H1 (cell line): ENCODE measurements at regions not wholly inside any gene's neighbourhood (a gene's known extent, or its start where the extent isn't known, plus 50 kb on each side); places are given as distances from the start of the nearest gene placed in this dataset.

Experiments
- CTCF ChIA-PET: fragments of 300-600 bp; sonication (Branson Sonifier 250); formaldehyde crosslinking; loops from one replicate; lab custom pipeline; 2021; ENCODE audit not compliant: partially characterized antibody; lab: Charles Lee
- POLR2A ChIA-PET: fragments of 300-600 bp; sonication (Branson Sonifier 250); formaldehyde crosslinking; loops from one replicate; lab custom pipeline; 2021; ENCODE audit warnings: inconsistent platforms; ENCODE audit not compliant: partially characterized antibody; lab: Charles Lee
- DNase-seq, 2 experiments: peaks; one replicate each; pipeline versions ENCODE4 v3.0.0 to v3.0.0-alpha.2; 2010 to 2022; ENCODE audit warnings: low spot score in 2 of 2, low read depth in 1 of 2, mixed read lengths in 1 of 2
- FAIRE-seq: peaks from 2 replicates; lab custom pipeline; 2011; peaks lifted over from hg19 to GRCh38; lab: Jason Lieb, UNC
- H2AFZ ChIP-seq: 2 replicates; pipeline ENCODE4 v1.8.1; 2012; ENCODE audit warnings: low read length, inconsistent platforms
- H2AK5ac ChIP-seq: 2 replicates; pipeline ENCODE4 v1.6.1; 2013; ENCODE audit warnings: low read depth, low read length
- H2BK120ac ChIP-seq: replicated peaks from 2 replicates; pipeline ENCODE3; 2013; ENCODE audit warnings: low read depth, low read length, inconsistent platforms
- H2BK12ac ChIP-seq: 2 replicates; pipeline ENCODE4 v1.6.1; 2013; ENCODE audit warnings: low read depth, low read length
- H2BK15ac ChIP-seq: 2 replicates; pipeline ENCODE4 v1.6.1; 2013; ENCODE audit warnings: low read length
- H2BK20ac ChIP-seq: 2 replicates; pipeline ENCODE4 v1.6.1; 2013; ENCODE audit warnings: low read length
- H2BK5ac ChIP-seq: 2 replicates; pipeline ENCODE4 v1.6.1; 2013; ENCODE audit warnings: low read depth, low read length
- H3K14ac ChIP-seq: 2 replicates; pipeline ENCODE4 v1.6.1; 2013; ENCODE audit warnings: inconsistent platforms; ENCODE audit not compliant: insufficient read length
- H3K18ac ChIP-seq: 2 replicates; pipeline ENCODE4 v1.6.1; 2013; ENCODE audit warnings: low read length; ENCODE audit errors: extremely low read depth
- H3K23ac ChIP-seq: 2 replicates; pipeline ENCODE4 v1.6.1; 2013; ENCODE audit warnings: inconsistent platforms; ENCODE audit not compliant: insufficient read length
- H3K23me2 ChIP-seq: 2 replicates; pipeline ENCODE4 v1.6.1; 2013; ENCODE audit warnings: low read depth, low read length
- H3K27ac ChIP-seq: 2 replicates; pipeline ENCODE4 v1.6.1; 2011; ENCODE audit warnings: low read depth, low read length, inconsistent platforms
- H3K27me3 ChIP-seq, 4 experiments: replicated peaks in 1 of 4; 1 replicate in 1 of 4; 2 replicates in 3 of 4; pipeline versions ENCODE4 v1.6.1 to v1.8.1; 2011 to 2013; ENCODE audit warnings: low read length in 3 of 4, mild to moderate bottlenecking in 3 of 4, inconsistent platforms in 2 of 4, mixed read lengths in 2 of 4, moderate library complexity in 1 of 4; ENCODE audit not compliant: control insufficient read depth in 3 of 4, insufficient read depth in 3 of 4; ENCODE audit errors: extremely low read depth in 1 of 4
- H3K36me3 ChIP-seq, 4 experiments: 2 replicates each; pipeline versions ENCODE4 v1.6.1 to v1.8.1; 2011 to 2013; ENCODE audit warnings: mild to moderate bottlenecking in 4 of 4, low read length in 3 of 4, moderate library complexity in 2 of 4, control low read depth in 1 of 4, inconsistent platforms in 1 of 4; ENCODE audit not compliant: insufficient read depth in 4 of 4, control insufficient read depth in 2 of 4
- H3K4ac ChIP-seq: replicated peaks from 2 replicates; pipeline ENCODE3; 2013; ENCODE audit warnings: low read length, low read depth, mixed read lengths, inconsistent platforms; ENCODE audit not compliant: insufficient read length
- H3K4me1 ChIP-seq, 4 experiments: replicated peaks in 1 of 4; 1 replicate in 1 of 4; 2 replicates in 3 of 4; pipeline versions ENCODE4 v1.6.1 to v1.8.1; 2011 to 2013; ENCODE audit warnings: low read length in 3 of 4, inconsistent platforms in 2 of 4, mixed read lengths in 1 of 4; ENCODE audit not compliant: insufficient read depth in 4 of 4, control insufficient read depth in 3 of 4
- H3K4me2 ChIP-seq, 2 experiments: 2 replicates each; pipeline versions ENCODE4 v1.6.1 to v1.8.1; 2011 to 2013; ENCODE audit warnings: low read depth in 2 of 2, low read length in 2 of 2, control low read depth in 1 of 2, inconsistent platforms in 1 of 2, mild to moderate bottlenecking in 1 of 2; ENCODE audit not compliant: insufficient read depth in 1 of 2
- H3K4me3 ChIP-seq, 4 experiments: fragments of 200-600, 300-600 bp in 1 of 4; sonication (generic), shearing (Covaris generic), sonication (Bioruptor Twin) in 1 of 4; 2 replicates each; pipeline versions ENCODE4 v1.5.1 to v1.8.1; 2011 to 2016; ENCODE audit warnings: low read length in 4 of 4, low read depth in 3 of 4, control low read depth in 2 of 4, inconsistent platforms in 2 of 4, mild to moderate bottlenecking in 2 of 4, mixed read lengths in 1 of 4, moderate library complexity in 1 of 4; ENCODE audit not compliant: insufficient read depth in 2 of 4; ENCODE audit errors: extremely low read depth in 1 of 4
- H3K56ac ChIP-seq: replicated peaks from 2 replicates; pipeline ENCODE3; 2013; ENCODE audit warnings: low read depth, mild to moderate bottlenecking, mixed read lengths, low read length, inconsistent platforms; ENCODE audit not compliant: insufficient read length
- H3K79me1 ChIP-seq: 2 replicates; pipeline ENCODE4 v1.6.1; 2013; ENCODE audit warnings: low read depth, low read length, control low read depth
- H3K79me2 ChIP-seq, 2 experiments: 2 replicates each; pipeline versions ENCODE4 v1.6.1 to v1.8.1; 2012 to 2013; ENCODE audit warnings: low read length in 2 of 2, mild to moderate bottlenecking in 2 of 2, inconsistent platforms in 1 of 2; ENCODE audit not compliant: insufficient read depth in 2 of 2, control insufficient read depth in 1 of 2
- H3K9ac ChIP-seq, 4 experiments: replicated peaks in 1 of 4; 1 replicate in 1 of 4; 2 replicates in 3 of 4; pipeline versions ENCODE4 v1.6.1 to v1.8.1; 2011 to 2013; ENCODE audit warnings: low read depth in 3 of 4, low read length in 3 of 4, control low read depth in 2 of 4, mild to moderate bottlenecking in 2 of 4, moderate library complexity in 2 of 4, inconsistent platforms in 1 of 4; ENCODE audit errors: extremely low read depth in 1 of 4
- H3K9me3 ChIP-seq, 2 experiments: 2 replicates each; pipeline versions ENCODE4 v1.6.1 to v1.8.1; 2012 to 2013; ENCODE audit warnings: mild to moderate bottlenecking in 2 of 2, moderate library complexity in 2 of 2, control low read depth in 1 of 2, inconsistent platforms in 1 of 2, low read depth in 1 of 2, low read length in 1 of 2, mixed read lengths in 1 of 2; ENCODE audit not compliant: insufficient read depth in 2 of 2
- H4K20me1 ChIP-seq, 2 experiments: replicated peaks in 1 of 2; 2 replicates each; pipeline versions ENCODE3 to v1.8.1; 2011 to 2013; ENCODE audit warnings: inconsistent platforms in 2 of 2, low read length in 2 of 2, mild to moderate bottlenecking in 1 of 2; ENCODE audit not compliant: insufficient read depth in 2 of 2, control insufficient read depth in 1 of 2
- H4K5ac ChIP-seq: 2 replicates; pipeline ENCODE4 v1.6.1; 2013; ENCODE audit warnings: low read length, low read depth, mixed read lengths, inconsistent platforms; ENCODE audit not compliant: insufficient read length
- H4K8ac ChIP-seq: 2 replicates; pipeline ENCODE4 v1.8.0; 2013; ENCODE audit warnings: mild to moderate bottlenecking, moderate library complexity, low read length, inconsistent platforms; ENCODE audit not compliant: insufficient read depth; ENCODE audit errors: extremely low read depth
- H4K91ac ChIP-seq: replicated peaks from 2 replicates; pipeline ENCODE3; 2013; ENCODE audit warnings: low read length, mixed read lengths, inconsistent platforms; ENCODE audit not compliant: insufficient read length
- E2F6 ChIP-seq: IDR thresholded peaks from 2 replicates; pipeline ENCODE4 v1.6.1; 2012; ENCODE audit warnings: inconsistent platforms
- EP300 ChIP-seq, 2 experiments: IDR thresholded peaks; 1 replicate in 1 of 2; 2 replicates in 1 of 2; pipeline ENCODE4 v1.6.1; 2011 to 2012; ENCODE audit warnings: low read depth in 2 of 2, low read length in 2 of 2, mild to moderate bottlenecking in 2 of 2, borderline replicate concordance in 1 of 2, inconsistent platforms in 1 of 2, moderate library complexity in 1 of 2
- HDAC6 ChIP-seq: IDR thresholded peaks from one replicate; pipeline ENCODE4 v1.7.1; 2012; ENCODE audit warnings: low read depth, mild to moderate bottlenecking, inconsistent platforms, low read length, moderate library complexity
- MAX ChIP-seq: IDR thresholded peaks from 2 replicates; pipeline ENCODE4 v1.6.1; 2012; ENCODE audit warnings: inconsistent platforms
- POU5F1 ChIP-seq: IDR thresholded peaks from 2 replicates; pipeline ENCODE4 v1.6.1; 2011; ENCODE audit warnings: low read depth, mild to moderate bottlenecking, low read length, moderate library complexity
- USF2 ChIP-seq: IDR thresholded peaks from 2 replicates; pipeline ENCODE4 v1.6.1; 2011; ENCODE audit warnings: low read length, improper control_type of control experiment
- WGBS, 2 experiments: shearing (Covaris generic) in 1 of 2; methylation state at CpG; one replicate each; pipeline versions ENCODE4 v1.1.6 to v1.1.7; 2013 to 2015; ENCODE audit warnings: low lambda C conversion rate in 2 of 2, mixed read lengths in 2 of 2, inconsistent platforms in 1 of 2, low coverage in 1 of 2, missing lambda C conversion rate in 1 of 2; ENCODE audit not compliant: insufficient replicate concordance in 2 of 2, insufficient coverage in 1 of 2, insufficient read length in 1 of 2; ENCODE audit errors: extremely low coverage in 1 of 2, missing lambda C conversion rate in 1 of 2; 5-methylcytosine and 5-hydroxymethylcytosine counted together

GRCh38 chr4:63029380-63029779 is 1379.9 kb downstream of the TECRL start:
- Histone ChIP-seq H2BK120ac (no peak overlapping the region), H4K91ac (no peak overlapping the region), H2AFZ (no peak overlapping the region), H3K9me3 (no peaks in the 10 kb centered on the region), H3K23me2 (no peaks in the 10 kb centered on the region), H3K36me3 (no peaks in the 10 kb centered on the region), H3K4ac (no peak overlapping the region), H3K23ac (no peak overlapping the region), H3K4me2 (no peak overlapping the region), H3K4me3 (no peak overlapping the region), H3K56ac (no peak overlapping the region), H3K27ac (no peak overlapping the region), H3K9ac (no peak overlapping the region), H2BK5ac (no peak overlapping the region), H3K18ac (no peak overlapping the region), H4K8ac (no peak overlapping the region), H3K4me1 (no peaks in the 10 kb centered on the region), H4K5ac (no peak overlapping the region), H4K20me1 (no peaks in the 10 kb centered on the region), H3K79me1 (no peaks in the 10 kb centered on the region), H2AK5ac (no peak overlapping the region), H2BK15ac (no peak overlapping the region), H3K14ac (no peak overlapping the region), H3K79me2 (no peaks in the 10 kb centered on the region), H3K27me3 (no peaks in the 10 kb centered on the region), H2BK20ac (no peak overlapping the region), H2BK12ac (no peak overlapping the region)
- FAIRE-seq, result no peak
- no peak for DNase-seq
- ChIA-PET CTCF (no interaction called here), POLR2A (no interaction called here)
- WGBS, 2 experiments, result 84% methylated on average over 3 of the region's 3 CpGs; no CpG with 5 or more reads in 1 of the 2 experiments
- TF ChIP-seq POU5F1 (no peak), E2F6 (no peak), MAX (no peak), USF2 (no peak), HDAC6 (no peak), EP300 (IDR thresholded peaks at IDR 0.05; ENCODE audit: borderline replicate concordance in 1 of 2, low read depth in 2 of 2, low read length in 2 of 2) (no peak)
